Transverse colon (tissue), 4 donors: ENCODE measurements at regions not wholly inside any gene's neighbourhood (a gene's known extent, or its start where the extent isn't known, plus 50 kb on each side); places are given as distances from the start of the nearest gene placed in this dataset.

Source experiments
- DNase-seq: peaks from one replicate; pipeline ENCODE4 v3.0.0-alpha.2; 2019
- H3K27ac ChIP-seq, 4 donors: fragments of 200-600 bp; sonication (generic); 2 replicates each; pipeline ENCODE4 v1.5.1; 2016 to 2018; ENCODE audit warnings: inconsistent platforms in 4 of 4
- H3K27me3 ChIP-seq: fragments of 200-600 bp; sonication (generic); 2 replicates; pipeline ENCODE4 v1.5.1; 2017; ENCODE audit warnings: inconsistent platforms
- H3K36me3 ChIP-seq, 4 donors: fragments of 200-600 bp; sonication (generic); 2 replicates each; pipeline ENCODE4 v1.5.1; 2017 to 2019; ENCODE audit warnings: inconsistent platforms in 4 of 4
- H3K4me1 ChIP-seq, 4 donors: fragments of 200-600 bp; sonication (generic); 2 replicates each; pipeline ENCODE4 v1.5.1; 2017 to 2020; ENCODE audit warnings: inconsistent platforms in 4 of 4
- H3K4me3 ChIP-seq, 4 donors: fragments of 200-600 bp; sonication (generic); 1 replicate in 1 of 4; 2 replicates in 3 of 4; pipeline versions ENCODE4 v1.5.1 to v1.6.1; 2017 to 2019; ENCODE audit warnings: inconsistent platforms in 4 of 4
- H3K9me3 ChIP-seq, 2 donors: fragments of 200-600 bp; sonication (generic); 2 replicates each; pipeline ENCODE4 v1.5.1; 2017 to 2019; ENCODE audit warnings: inconsistent platforms in 2 of 2
- CTCF ChIP-seq, 5 experiments: fragments of 200-600 bp in 3 of 5; fragments of 450-650 bp in 2 of 5; sonication (generic) in 3 of 5; IDR thresholded peaks; 1 replicate in 2 of 5; 2 replicates in 3 of 5; pipeline ENCODE4 v1.5.1; 2016 to 2017; ENCODE audit warnings: antibody characterized with exemption in 5 of 5, inconsistent platforms in 3 of 5, mild to moderate bottlenecking in 2 of 5, moderate library complexity in 1 of 5
- EP300 ChIP-seq: sonication (generic); formaldehyde crosslinking; IDR thresholded peaks from one replicate; pipeline ENCODE4 v1.6.1; 2017; ENCODE audit warnings: antibody characterized with exemption, low read depth
- POLR2A ChIP-seq: fragments of 450-650 bp; IDR thresholded peaks from one replicate; pipeline ENCODE4 v1.6.1; 2016; ENCODE audit warnings: antibody characterized with exemption, mild to moderate bottlenecking, moderate library complexity
- POLR2AphosphoS5 ChIP-seq, 3 donors: sonication (generic); formaldehyde crosslinking; IDR thresholded peaks; one replicate each; pipeline ENCODE4 v1.6.1; 2016; ENCODE audit warnings: antibody characterized with exemption in 3 of 3
- WGBS, 2 donors: methylation state at CpG; one replicate each; pipeline ENCODE4 v1.1.5; 2018; ENCODE audit warnings: low coverage in 1 of 2; 5-methylcytosine and 5-hydroxymethylcytosine counted together
- in situ Hi-C, 4 donors: fragments of 200-750 bp; cut with MboI; loops; one replicate each; pipeline versions ENCODE4 v1.15.0 to v1.15.1; 2017; ENCODE audit warnings: low sequenced_read_pairs in 3 of 4, low pct_ligation_motif_present in 1 of 4, low pct_unique_long_range_greater_than_20kb in 1 of 4
- intact Hi-C: fragments of 100-400 bp; cut with DNase I; formaldehyde crosslinking; loops from one replicate; pipeline ENCODE4 v1.15.1; 2023; ENCODE audit warnings: low total_unique reads

- Histone ChIP-seq H3K9me3 (no peaks in the 10 kb centered on the region), H3K36me3 (no peaks in the 10 kb centered on the region), H3K4me1 (no peaks in the 10 kb centered on the region), H3K27ac (no peak overlapping the region), H3K27me3 (no peaks in the 10 kb centered on the region), H3K4me3 (no peak overlapping the region)
- intact Hi-C loops, result no loop called here
- TF ChIP-seq EP300 (no peak), POLR2AphosphoS5 (IDR thresholded peaks at IDR 0.05) (no peak), POLR2A (no peak), CTCF (IDR thresholded peaks at IDR 0.05) (no peak)
- in situ Hi-C loops, result no loop called here
- 78 to 91% methylated on average over 1 of the region's 1 CpG for WGBS, 2 donors
- DNase-seq, result no peak
Observed at GRCh38 chr10:111435871-111436270, 359.0 kb downstream of the ADRA2A start.

GRCh38 chr10:111439034-111439842 is 362.4 kb downstream of the ADRA2A start:
- Histone ChIP-seq H3K4me3 (no peak overlapping the region), H3K4me1 (no peaks in the 10 kb centered on the region), H3K27me3 (no peaks in the 10 kb centered on the region), H3K36me3 (no peaks in the 10 kb centered on the region), H3K27ac (no peak overlapping the region), H3K9me3 (no peaks in the 10 kb centered on the region)
- in situ Hi-C loops (no loop called here), intact Hi-C loops (no loop called here)
- WGBS, 2 donors, result 74% methylated on average over 3 of the region's 3 CpGs; no CpG with 5 or more reads in 1 of the 2 donors
- DNase-seq, result no peak
- TF ChIP-seq CTCF (IDR thresholded peaks at IDR 0.05) (no peak), POLR2AphosphoS5 (IDR thresholded peaks at IDR 0.05) (no peak), EP300 (no peak), POLR2A (no peak)

DNA sequence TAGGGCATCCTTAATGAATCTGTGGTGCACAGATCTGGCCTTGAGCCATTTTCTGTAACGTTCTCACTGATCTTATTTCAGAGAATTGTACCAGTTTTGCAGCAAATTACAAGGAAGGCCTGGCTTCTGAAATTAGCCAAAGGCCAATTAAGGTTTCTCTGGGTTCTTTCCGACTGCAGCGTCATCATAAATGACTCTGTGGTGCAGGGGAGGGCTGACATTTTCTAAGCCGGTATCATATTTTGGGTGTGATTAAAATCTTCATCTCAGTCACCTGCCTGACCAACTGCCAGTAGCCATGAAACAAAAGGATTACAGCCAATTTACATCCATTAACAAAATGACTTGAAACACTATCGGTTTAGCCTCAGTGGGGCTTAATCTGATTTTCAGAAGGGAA is 363.7 kb downstream of the ADRA2A start:
- no peak overlapping the region for H3K27ac ChIP-seq
- 63 to 79% methylated on average over 2 to 5 of the region's 5 CpGs for WGBS, 2 donors

DNA sequence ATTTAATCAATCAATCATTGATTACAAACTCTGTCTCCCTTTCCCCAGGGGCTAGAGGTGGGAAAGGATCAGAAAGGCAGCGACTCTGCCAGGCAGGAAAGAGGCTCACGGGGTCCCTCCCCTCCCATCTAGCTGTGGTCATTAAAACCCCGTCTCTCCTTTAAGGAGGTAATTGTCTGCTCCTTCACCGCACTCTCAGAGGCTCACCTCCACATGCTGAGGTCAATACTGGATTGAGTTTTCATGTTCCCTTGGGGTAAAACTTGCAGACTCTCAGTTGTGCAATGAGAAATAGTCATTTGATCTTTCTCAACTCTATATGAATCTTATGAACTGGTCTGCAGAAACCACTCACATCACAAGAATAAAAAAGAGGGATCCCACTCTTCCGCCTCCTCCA is 368.8 kb downstream of the ADRA2A start:
- Histone ChIP-seq H3K4me1 (no peaks in the 10 kb centered on the region), H3K27me3 (no peaks in the 10 kb centered on the region), H3K4me3 (no peak overlapping the region), H3K9me3 (no peaks in the 10 kb centered on the region), H3K27ac (no peak overlapping the region), H3K36me3 (no peaks in the 10 kb centered on the region)
- 37 to 40% methylated on average over 2 to 5 of the region's 5 CpGs for WGBS, 2 donors
- no peak for DNase-seq
- intact Hi-C loops (no loop called here), in situ Hi-C loops (no loop called here)
- TF ChIP-seq POLR2AphosphoS5 (IDR thresholded peaks at IDR 0.05), result no peak
- no peak for TF ChIP-seq EP300
- TF ChIP-seq CTCF (IDR thresholded peaks at IDR 0.05), result no peak

More for the DNA sequence above, 363.7 kb downstream of the ADRA2A start:
- intact Hi-C loops, result no loop called here
- Histone ChIP-seq H3K9me3 (no peaks in the 10 kb centered on the region), H3K4me1 (no peaks in the 10 kb centered on the region), H3K27me3 (no peaks in the 10 kb centered on the region), H3K36me3 (no peaks in the 10 kb centered on the region), H3K4me3 (no peak overlapping the region)
- TF ChIP-seq EP300 (no peak), POLR2A (no peak), POLR2AphosphoS5 (IDR thresholded peaks at IDR 0.05) (no peak), CTCF (IDR thresholded peaks at IDR 0.05) (no peak)
- DNase-seq, result no peak
- in situ Hi-C loops, result no loop called here
